ENCODE measurements at regions not wholly inside any gene's neighbourhood (a gene's known extent, or its start where the extent isn't known, plus 50 kb on each side); places are given as distances from the start of the nearest gene placed in this dataset.

GRCh38 chr15:70314688-70315087 lies 217.0 kb upstream of the TLE3 start:
- RAD21 ChIA-PET (ENCODE audit: low non-redundant PET in 1 of 2, low total read pairs in 2 of 2, uncharacterized antibody in 2 of 2, unreplicated experiment in 2 of 2) = no interaction called here
- no peak for DNase-seq (ENCODE audit: low read depth, low spot score)
- Histone ChIP-seq H3K9me3 (ENCODE audit: control insufficient read depth in 1 of 2, insufficient read depth in 1 of 2, low read depth in 1 of 2, low read length in 2 of 2) (no peaks in the 10 kb centered on the region), H3K4me2 (ENCODE audit: low read length) (no peak overlapping the region), H3K79me2 (ENCODE audit: insufficient read depth, low read length) (no peaks in the 10 kb centered on the region), H3K36me3 (ENCODE audit: control insufficient read depth in 1 of 2, insufficient read depth in 2 of 2, low read length in 2 of 2) (no peaks in the 10 kb centered on the region), H2AFZ (ENCODE audit: low read depth, low read length, poor library complexity, severe bottlenecking) (no peak overlapping the region), H3K4me1 (ENCODE audit: control insufficient read depth in 1 of 2, insufficient read depth in 2 of 2, low read length in 2 of 2) (0 out of 4 replicates have a peak, but pooled peaks cover 0 to 3% of the 10 kb centered on the region in 2 experiments), H3K9me2 (ENCODE audit: insufficient read depth) (no peaks in the 10 kb centered on the region), H3K9ac (ENCODE audit: low read length) (no peak overlapping the region), H3K4me3 (replicated peaks in 1 of 2; ENCODE audit: low read depth in 1 of 2, low read length in 2 of 2) (no peak overlapping the region), H3K27me3 (ENCODE audit: insufficient read depth, low read length) (no peaks in the 10 kb centered on the region), H3K27ac (ENCODE audit: low read depth, low read length) (no peak overlapping the region), H4K20me1 (ENCODE audit: insufficient read depth) (no peaks in the 10 kb centered on the region)
- BruUV-seq (replicated peaks) = no TSS peak
- CTCF ChIA-PET = no interaction called here
- intact Hi-C loops (cut with micrococcal nuclease) = no loop called here
- POLR2A ChIA-PET = no interaction called here
- TF ChIP-seq RAD21 (IDR thresholded peaks at IDR 0.05; ENCODE audit: low read depth) (no peak), REST (IDR thresholded peaks at IDR 0.05; ENCODE audit: low read depth) (no peak)
- ATAC-seq = no peak

DNA sequence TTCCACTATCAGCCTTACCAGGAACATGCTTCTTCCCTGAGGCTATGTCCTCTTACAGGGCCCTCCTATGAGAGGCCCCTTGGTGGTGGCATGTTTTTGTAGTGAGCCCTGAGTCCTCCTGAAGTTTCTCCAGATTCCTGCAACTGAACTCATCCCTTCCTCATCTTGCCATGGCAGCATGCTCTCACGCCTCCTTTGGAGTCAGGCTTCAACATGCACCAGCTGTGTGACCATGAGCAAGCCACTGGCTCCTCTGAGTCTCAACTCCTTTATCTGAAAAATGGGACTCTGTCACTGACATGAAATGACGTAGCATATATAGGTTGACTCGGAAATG lies 216.3 kb upstream of the TLE3 start:
- TF ChIP-seq ELF1 (IDR thresholded peaks at IDR 0.05; ENCODE audit: borderline replicate concordance, low read depth) (no peak), CEBPB (IDR thresholded peaks at IDR 0.05; ENCODE audit: low read depth) (no peak), FOSL1 (IDR thresholded peaks at IDR 0.05; ENCODE audit: low read depth) (no peak), RAD21 (IDR thresholded peaks at IDR 0.05; ENCODE audit: low read depth) (no peak), CBX3 (IDR thresholded peaks at IDR 0.05; ENCODE audit: low read depth) (no peak), POLR2AphosphoS5 (IDR thresholded peaks at IDR 0.05; ENCODE audit: low read depth, low read length) (no peak), EZH2 (IDR thresholded peaks at IDR 0.05) (no peak), EGR1 (IDR thresholded peaks at IDR 0.05; ENCODE audit: low read depth) (no peak)
- TF ChIP-seq, protein P1, sequence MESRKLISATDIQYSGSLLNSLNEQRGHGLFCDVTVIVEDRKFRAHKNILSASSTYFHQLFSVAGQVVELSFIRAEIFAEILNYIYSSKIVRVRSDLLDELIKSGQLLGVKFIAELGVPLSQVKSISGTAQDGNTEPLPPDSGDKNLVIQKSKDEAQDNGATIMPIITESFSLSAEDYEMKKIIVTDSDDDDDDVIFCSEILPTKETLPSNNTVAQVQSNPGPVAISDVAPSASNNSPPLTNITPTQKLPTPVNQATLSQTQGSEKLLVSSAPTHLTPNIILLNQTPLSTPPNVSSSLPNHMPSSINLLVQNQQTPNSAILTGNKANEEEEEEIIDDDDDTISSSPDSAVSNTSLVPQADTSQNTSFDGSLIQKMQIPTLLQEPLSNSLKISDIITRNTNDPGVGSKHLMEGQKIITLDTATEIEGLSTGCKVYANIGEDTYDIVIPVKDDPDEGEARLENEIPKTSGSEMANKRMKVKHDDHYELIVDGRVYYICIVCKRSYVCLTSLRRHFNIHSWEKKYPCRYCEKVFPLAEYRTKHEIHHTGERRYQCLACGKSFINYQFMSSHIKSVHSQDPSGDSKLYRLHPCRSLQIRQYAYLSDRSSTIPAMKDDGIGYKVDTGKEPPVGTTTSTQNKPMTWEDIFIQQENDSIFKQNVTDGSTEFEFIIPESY (IDR thresholded peaks at IDR 0.05; ENCODE audit: extremely low read depth, insufficient replicate concordance, low read length) = no peak
- Histone ChIP-seq H3K9me3 (ENCODE audit: control insufficient read depth in 1 of 2, insufficient read depth in 1 of 2, low read depth in 1 of 2, low read length in 2 of 2) (no peaks in the 10 kb centered on the region), H3K4me2 (ENCODE audit: low read length) (no peak overlapping the region), H3K79me2 (ENCODE audit: insufficient read depth, low read length) (no peaks in the 10 kb centered on the region), H3K27me3 (ENCODE audit: insufficient read depth, low read length) (no peaks in the 10 kb centered on the region), H3K4me3 (replicated peaks in 1 of 2; ENCODE audit: low read depth in 1 of 2, low read length in 2 of 2) (no peak overlapping the region), H4K20me1 (ENCODE audit: insufficient read depth) (no peaks in the 10 kb centered on the region), H3K36me3 (ENCODE audit: control insufficient read depth in 1 of 2, insufficient read depth in 2 of 2, low read length in 2 of 2) (no peaks in the 10 kb centered on the region), H3K27ac (ENCODE audit: low read depth, low read length) (no peak overlapping the region), H3K4me1 (ENCODE audit: control insufficient read depth in 1 of 2, insufficient read depth in 2 of 2, low read length in 2 of 2) (0 out of 4 replicates have a peak, but pooled peaks cover 0 to under 1% of the 10 kb centered on the region in 2 experiments), H3K9me2 (ENCODE audit: insufficient read depth) (no peaks in the 10 kb centered on the region), H2AFZ (ENCODE audit: low read depth, low read length, poor library complexity, severe bottlenecking) (no peak overlapping the region), H3K9ac (ENCODE audit: low read length) (no peak overlapping the region)
- intact Hi-C loops (cut with micrococcal nuclease) = no loop called here
- no peak for DNase-seq (ENCODE audit: low read depth, low spot score)
- ChIA-PET RAD21 (ENCODE audit: low non-redundant PET in 1 of 2, low total read pairs in 2 of 2, uncharacterized antibody in 2 of 2, unreplicated experiment in 2 of 2) (no interaction called here), CTCF (no interaction called here), POLR2A (no interaction called here)
- ATAC-seq = no peak
- no TSS peak for BruUV-seq (replicated peaks)
